CD4-positive, alpha-beta T cell treated with Interleukin-6 for 4 hours (primary cell): ENCODE measurements at regions not wholly inside any gene's neighbourhood (a gene's known extent, or its start where the extent isn't known, plus 50 kb on each side); places are given as distances from the start of the nearest gene placed in this dataset.
"Not testable (repeated sequence)": the region's sequence is repeated elsewhere in the genome, so short reads cannot be mapped to it uniquely, and the experiment has no call there.

Experiments
- DNase-seq: peaks from one replicate; pipeline ENCODE4 v3.0.0-alpha.2; 2020; ENCODE audit warnings: mixed read lengths

DNA sequence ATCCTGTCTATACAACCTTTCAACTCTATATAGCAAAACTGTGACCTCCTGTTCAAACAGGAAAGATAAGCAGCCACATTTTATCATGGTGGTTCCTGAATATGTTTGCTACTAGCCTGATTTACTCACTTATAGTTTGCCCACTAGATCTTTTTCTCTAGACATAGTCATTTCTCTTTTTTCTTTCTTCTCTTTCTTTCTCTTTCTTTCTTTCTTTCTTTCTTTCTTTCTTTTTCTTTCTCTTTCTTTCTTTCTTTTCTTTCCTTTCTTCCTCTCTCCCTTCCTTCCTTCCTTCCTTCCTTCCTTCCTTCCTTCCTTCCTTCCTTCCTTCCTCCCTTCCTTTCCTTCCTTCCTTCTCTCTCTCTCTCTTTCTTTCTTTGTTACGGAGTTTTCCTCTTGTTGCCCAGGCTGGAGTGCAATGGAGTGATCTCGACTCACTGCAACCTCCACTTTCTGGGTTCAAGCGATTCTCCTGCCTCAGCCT, 142.0 kb upstream of the TBL1XR1 start:
- not testable (repeated sequence) for DNase-seq

GRCh38 chr3:177340243-177340830, 143.1 kb upstream of the TBL1XR1 start:
- DNase-seq: no peak

DNA sequence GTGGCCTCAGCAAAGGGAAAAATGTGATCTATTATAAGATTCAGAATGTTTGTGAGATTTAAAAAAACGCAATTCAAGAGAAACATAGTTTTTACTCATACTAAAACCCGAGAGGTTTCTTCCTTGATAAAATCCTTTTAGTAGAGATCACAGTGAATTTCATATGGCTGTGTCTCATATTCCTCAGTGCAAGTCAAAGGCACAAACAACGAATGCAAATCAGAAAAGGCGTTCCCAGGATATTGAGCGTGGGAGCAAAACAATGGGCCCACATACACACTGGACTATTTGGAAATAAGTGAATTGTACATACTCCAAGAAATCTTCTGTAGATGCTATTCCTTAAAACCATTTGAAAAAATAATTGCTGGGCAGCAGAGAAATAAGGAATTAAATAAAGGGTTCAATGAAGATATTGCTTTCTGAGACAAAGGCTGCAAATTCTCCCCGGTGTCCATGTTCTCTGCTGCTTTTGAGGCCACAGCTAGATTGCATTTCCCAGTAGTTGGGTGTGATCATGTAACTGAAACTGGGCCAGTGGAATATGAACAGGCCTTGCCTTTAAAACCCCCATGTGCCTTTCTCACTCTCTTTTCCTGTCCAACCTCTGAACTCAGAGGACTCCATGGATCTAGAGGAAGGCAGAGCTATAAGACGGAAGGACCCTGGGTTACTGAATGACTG, 144.6 kb upstream of the TBL1XR1 start:
- no peak for DNase-seq

GRCh38 chr3:177343122-177343625, 145.9 kb upstream of the TBL1XR1 start:
- no peak for DNase-seq

DNA sequence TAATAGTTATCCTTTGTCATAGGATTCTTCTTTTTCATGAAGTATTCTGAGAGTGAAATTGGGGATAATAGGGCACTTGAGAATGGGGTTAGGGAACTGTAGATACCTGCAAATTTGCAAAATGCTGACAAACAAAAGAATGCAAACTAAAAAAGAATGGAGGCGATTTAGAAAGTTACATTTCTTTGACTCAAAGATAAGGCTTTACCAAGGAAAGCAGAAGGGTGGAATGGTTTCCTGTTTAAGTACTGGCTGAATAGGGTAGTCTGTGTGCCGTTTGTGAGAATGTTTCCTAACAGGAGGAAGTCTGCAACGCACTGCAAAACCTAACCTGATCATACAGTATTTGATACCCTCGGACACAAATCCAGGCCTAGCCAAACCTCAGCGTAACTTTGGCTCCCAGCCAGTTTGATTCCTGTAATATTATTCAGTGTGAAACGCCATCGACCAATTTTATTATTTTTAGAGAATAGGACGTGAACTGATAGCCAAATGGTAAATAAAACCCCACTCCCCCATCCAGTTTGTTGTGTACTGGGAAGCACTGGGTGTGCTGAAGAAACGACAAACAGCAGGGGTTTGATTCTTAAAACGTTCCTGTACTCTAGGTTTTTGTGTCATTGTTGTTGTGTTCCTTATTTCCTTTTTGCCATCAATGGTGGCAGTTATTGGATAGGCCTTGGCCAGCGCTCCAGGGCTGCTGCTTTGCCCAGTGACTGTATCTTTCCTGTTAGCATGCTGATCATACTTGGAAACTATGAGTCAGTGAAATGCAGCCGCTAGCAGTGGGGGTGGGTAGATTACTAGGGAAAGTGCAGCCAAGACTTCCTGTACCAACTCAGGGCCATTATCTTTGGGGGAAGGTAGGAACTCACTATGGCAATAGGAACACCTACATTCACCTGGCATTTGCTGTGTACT, 148.0 kb upstream of the TBL1XR1 start:
- DNase-seq: peak; percentile 72

GRCh38 chr3:177345973-177346503, 148.8 kb upstream of the TBL1XR1 start:
- DNase-seq: no peak

- DNase-seq: no peak
These were observed 149.6 kb upstream of the TBL1XR1 start for GRCh38 chr3:177346878-177347277.

DNA sequence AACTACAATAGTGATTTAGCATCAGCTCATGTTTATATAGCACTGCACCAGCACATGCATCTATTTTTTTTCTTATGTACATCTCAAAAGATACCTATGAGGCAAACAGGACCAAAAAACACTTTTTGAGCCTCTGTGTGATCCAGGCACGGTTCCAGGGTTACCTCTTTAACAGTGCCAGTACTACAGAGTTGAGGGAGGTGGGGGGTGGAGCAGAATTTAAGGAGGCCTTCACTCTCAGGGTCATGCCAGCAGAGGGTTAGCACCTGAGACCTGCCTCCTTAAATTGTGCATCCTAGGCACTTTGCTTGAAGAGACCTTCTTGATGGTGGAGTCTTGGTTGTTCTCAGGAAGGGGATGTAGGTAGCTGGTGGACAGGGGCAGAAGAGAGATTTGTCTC, 150.3 kb upstream of the TBL1XR1 start:
- no peak for DNase-seq

- DNase-seq: no peak
These were observed 151.7 kb upstream of the TBL1XR1 start for GRCh38 chr3:177348974-177349373.

DNA sequence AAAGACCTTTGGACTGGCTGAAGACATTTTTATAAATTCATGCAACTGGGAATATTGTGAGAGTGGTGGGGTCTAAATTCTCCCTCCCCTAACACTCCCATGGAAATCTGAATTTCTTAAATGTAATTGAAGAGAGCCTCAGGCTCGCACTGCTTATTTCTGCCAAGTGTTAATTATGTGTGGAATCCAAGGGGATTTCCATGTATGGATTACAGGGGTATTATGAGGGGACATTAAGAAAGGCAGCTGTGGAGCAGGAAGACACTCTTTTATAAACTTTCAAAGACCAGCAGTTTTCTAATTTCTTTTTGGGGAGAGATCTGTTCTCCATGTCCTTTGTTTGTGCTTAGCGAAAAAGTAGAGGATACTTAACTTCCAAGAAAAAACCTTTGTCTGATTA, 152.1 kb upstream of the TBL1XR1 start:
- no peak for DNase-seq

DNA sequence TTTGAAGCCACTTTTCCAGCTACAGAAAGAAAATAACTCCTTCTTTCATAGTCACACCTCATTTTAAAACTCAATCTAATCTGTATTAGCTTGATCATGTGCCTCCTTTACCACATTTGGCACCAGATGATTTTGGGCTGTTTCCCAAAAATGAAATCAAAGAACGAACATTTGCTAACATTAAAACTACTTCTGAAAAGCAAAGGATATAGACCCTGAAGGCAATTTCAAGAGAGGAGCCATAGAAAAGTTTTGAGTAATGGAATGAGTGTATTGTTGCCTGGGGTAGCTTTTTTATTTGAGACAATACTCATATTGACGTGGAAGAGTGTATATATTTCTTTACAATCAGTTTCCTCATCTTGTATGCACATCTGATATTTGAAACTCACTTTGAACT, 152.8 kb upstream of the TBL1XR1 start:
- DNase-seq: no peak

GRCh38 chr3:177351206-177351605, 153.9 kb upstream of the TBL1XR1 start:
- no peak for DNase-seq

- no peak for DNase-seq
These were observed 154.5 kb upstream of the TBL1XR1 start for GRCh38 chr3:177351757-177352158.

GRCh38 chr3:177352424-177352823, 155.1 kb upstream of the TBL1XR1 start:
- DNase-seq: no peak

- no peak for DNase-seq
These were observed 155.9 kb upstream of the TBL1XR1 start for GRCh38 chr3:177353140-177353539.

DNA sequence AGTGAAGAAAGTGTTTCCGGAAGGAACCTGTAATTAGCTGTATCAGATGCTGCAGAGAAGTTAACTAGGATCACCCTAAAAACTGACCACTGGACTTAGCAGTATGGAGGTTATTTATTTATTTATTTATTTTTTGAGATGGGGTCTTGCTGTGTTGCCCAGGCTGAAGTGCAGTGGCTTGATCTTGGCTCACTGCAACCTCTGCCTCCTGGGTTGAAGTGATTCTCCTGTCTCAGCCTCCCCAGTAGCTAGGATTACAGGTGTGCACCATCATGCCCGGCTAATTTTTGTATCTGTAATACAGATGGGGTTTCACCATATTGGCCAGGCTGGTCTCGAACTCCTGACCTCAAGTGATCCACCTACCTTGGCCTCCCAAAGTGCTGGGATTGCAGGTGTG, 156.6 kb upstream of the TBL1XR1 start:
- DNase-seq: not testable (repeated sequence)

DNA sequence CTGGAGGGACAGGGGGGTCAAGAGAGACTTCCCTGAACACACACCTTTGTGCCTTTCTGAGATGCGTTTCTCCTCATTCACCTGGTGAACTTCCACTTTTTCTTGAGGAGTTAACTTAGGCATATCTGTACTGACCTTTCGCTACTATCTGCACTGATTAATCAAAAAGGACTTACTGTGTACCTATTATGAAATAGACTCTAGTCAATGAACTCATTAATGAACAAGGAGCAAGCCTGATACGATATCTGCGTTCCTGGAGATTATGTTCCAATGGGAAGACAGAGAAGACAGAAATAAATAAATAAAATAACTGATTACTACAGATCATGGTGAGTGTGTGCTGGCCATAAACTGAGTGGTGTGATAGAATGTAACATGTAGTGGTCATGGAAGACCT, 157.2 kb upstream of the TBL1XR1 start:
- DNase-seq: no peak

DNA sequence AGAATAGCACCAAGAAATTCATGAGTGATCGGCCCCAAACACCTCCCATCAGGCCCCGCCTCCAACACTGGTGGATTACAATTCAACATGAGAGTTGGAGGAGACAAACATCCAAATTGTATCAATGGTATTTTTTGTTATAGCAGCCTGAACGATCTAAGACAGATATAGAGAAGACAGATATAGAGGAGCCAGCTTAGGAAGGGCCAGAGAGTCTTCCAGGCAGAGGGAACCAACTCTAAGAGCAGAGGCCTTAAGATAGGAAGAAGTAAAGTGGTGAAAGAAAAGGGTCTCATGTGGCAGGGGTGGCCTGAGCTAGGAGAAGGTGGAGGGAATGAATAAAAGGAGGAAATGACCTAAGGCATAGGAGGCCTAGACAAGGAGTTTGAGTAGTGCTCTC, 158.8 kb upstream of the TBL1XR1 start:
- no peak for DNase-seq

- no peak for DNase-seq
These were observed 159.7 kb upstream of the TBL1XR1 start for GRCh38 chr3:177356952-177357351.

GRCh38 chr3:177357352-177358090, 160.2 kb upstream of the TBL1XR1 start:
- no peak for DNase-seq

- DNase-seq: peak; percentile 71
These were observed 161.1 kb upstream of the TBL1XR1 start for GRCh38 chr3:177358091-177358976.
